ENCODE measurements at regions not wholly inside any gene's neighbourhood (a gene's known extent, or its start where the extent isn't known, plus 50 kb on each side); places are given as distances from the start of the nearest gene placed in this dataset.
"Not testable (repeated sequence)": the region's sequence is repeated elsewhere in the genome, so short reads cannot be mapped to it uniquely, and the experiment has no call there.

GRCh38 chr14:70254476-70254961 is 65.8 kb upstream of the SLC8A3 start:
- no peak for DNase-seq (ENCODE audit: insufficient read length, low spot score)
- TF ChIP-seq CTCF (IDR thresholded peaks at IDR 0.05; ENCODE audit: insufficient read depth, missing control alignments): no peak
- FAIRE-seq: no peak

DNA sequence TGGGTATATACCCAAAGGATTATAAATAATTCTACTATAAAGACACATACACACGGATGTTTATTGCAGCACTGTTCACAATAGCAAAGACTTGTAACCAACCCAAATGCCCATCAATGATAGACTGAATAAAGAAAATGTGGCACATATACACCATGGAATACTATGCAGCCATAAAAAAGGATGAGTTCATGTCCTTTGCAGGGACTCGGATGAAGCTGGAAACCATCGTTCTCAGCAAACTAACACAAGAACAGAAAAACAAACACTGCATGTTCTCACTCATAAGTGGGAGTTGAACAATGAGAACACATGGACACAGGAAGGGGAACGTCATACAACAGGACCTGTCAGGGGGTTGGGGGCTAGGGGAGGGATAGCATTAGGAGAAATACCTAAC is 64.8 kb upstream of the SLC8A3 start:
- DNase-seq (ENCODE audit: insufficient read length, low spot score); FAIRE-seq: not testable (repeated sequence)

GRCh38 chr14:70245026-70245425 is 56.3 kb upstream of the SLC8A3 start:
- FAIRE-seq (no peak), DNase-seq (ENCODE audit: insufficient read length, low spot score) (no peak)
- no peak for TF ChIP-seq CTCF (IDR thresholded peaks at IDR 0.05; ENCODE audit: insufficient read depth, missing control alignments)

DNA sequence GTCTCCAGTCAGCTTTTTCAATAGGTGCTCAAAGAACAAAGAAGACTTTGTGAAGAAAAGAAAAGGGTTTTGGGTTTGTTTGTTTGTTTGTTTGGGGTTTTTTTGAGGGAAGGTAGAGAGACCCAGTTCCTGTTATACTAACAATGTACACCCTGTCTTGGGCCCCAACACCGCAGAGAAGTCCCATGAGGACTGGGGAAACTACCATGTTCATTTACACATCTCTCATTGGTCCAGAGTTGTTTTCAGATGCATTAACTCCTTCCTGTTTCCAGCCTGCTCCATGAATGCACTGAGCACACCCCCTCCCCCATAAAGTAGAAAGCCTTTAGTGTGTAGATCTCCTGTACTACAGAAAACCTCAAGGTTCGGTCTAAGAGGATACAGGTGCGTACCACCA is 51.1 kb upstream of the SLC8A3 start:
- no peak for DNase-seq (ENCODE audit: insufficient read length, low spot score)
- no peak for TF ChIP-seq CTCF (IDR thresholded peaks at IDR 0.05; ENCODE audit: insufficient read depth, missing control alignments)
- no peak for FAIRE-seq

- FAIRE-seq; DNase-seq (ENCODE audit: insufficient read length, low spot score): not testable (repeated sequence)
Measured at GRCh38 chr14:70238635-70239034, 49.9 kb upstream of the SLC8A3 start.
